SU-DHL-6 (cell line): ENCODE measurements at regions not wholly inside any gene's neighbourhood (a gene's known extent, or its start where the extent isn't known, plus 50 kb on each side); places are given as distances from the start of the nearest gene placed in this dataset.

Experiments used
- H2AFZ ChIP-seq: fragments of 200-600 bp; sonication (generic); 2 replicates; pipeline ENCODE4 v1.6.1; 2014; ENCODE audit warnings: low read depth, mild to moderate bottlenecking, moderate library complexity, mixed read lengths, antibody characterized with exemption, low read length; ENCODE audit not compliant: severe bottlenecking
- H3F3A ChIP-seq: fragments of 200-600 bp; shearing (Covaris generic); 2 replicates; pipeline ENCODE4 v1.6.0; 2016; ENCODE audit warnings: antibody characterized with exemption, mild to moderate bottlenecking; ENCODE audit not compliant: insufficient read depth
- H3K27ac ChIP-seq: fragments of 200-600 bp; sonication (generic); 2 replicates; pipeline ENCODE4 v1.5.1; 2016; ENCODE audit warnings: low read depth, mild to moderate bottlenecking, low read length, moderate library complexity, mixed read lengths
- H3K27me3 ChIP-seq: fragments of 200-600 bp; sonication (generic), shearing (Covaris generic); 2 replicates; pipeline ENCODE4 v1.6.0; 2014; ENCODE audit warnings: mild to moderate bottlenecking, low read length
- H3K36me3 ChIP-seq: fragments of 200-600 bp; sonication (generic); 2 replicates; pipeline ENCODE4 v1.6.1; 2014; ENCODE audit warnings: mild to moderate bottlenecking, low read length, mixed read lengths
- H3K4me2 ChIP-seq: fragments of 300-600, 200-600 bp; shearing (Covaris generic), sonication (generic); 2 replicates; pipeline ENCODE4 v1.6.0; 2014; ENCODE audit warnings: low read length, low read depth, mild to moderate bottlenecking; ENCODE audit not compliant: poor library complexity, severe bottlenecking
- H3K4me3 ChIP-seq: fragments of 200-600 bp; sonication (generic); 2 replicates; pipeline ENCODE4 v1.5.1; 2014; ENCODE audit warnings: antibody characterized with exemption, low read length, mild to moderate bottlenecking, mixed read lengths; ENCODE audit not compliant: insufficient read depth, poor library complexity, severe bottlenecking
- H3K79me2 ChIP-seq: fragments of 200-600 bp; sonication (generic); 2 replicates; pipeline ENCODE4 v1.6.1; 2014; ENCODE audit warnings: mild to moderate bottlenecking, low read length, moderate library complexity; ENCODE audit not compliant: insufficient read depth
- H3K9ac ChIP-seq: fragments of 200-600 bp; sonication (generic); 2 replicates; pipeline ENCODE4 v1.7.0; 2014; ENCODE audit warnings: mild to moderate bottlenecking, low read length
- H3K9me2 ChIP-seq: fragments of 200-600 bp; sonication (generic); replicated peaks from 2 replicates; pipeline ENCODE4 v1.6.1; 2014; ENCODE audit warnings: low read length; ENCODE audit not compliant: insufficient read depth
- H3K9me3 ChIP-seq: fragments of 200-600 bp; sonication (generic); 2 replicates; pipeline ENCODE4 v1.6.1; 2014; ENCODE audit warnings: low read length, mixed read lengths; ENCODE audit not compliant: insufficient read depth
- H4K20me1 ChIP-seq: fragments of 200-600 bp; sonication (generic); 2 replicates; pipeline ENCODE4 v1.6.1; 2014; ENCODE audit warnings: low read depth, mild to moderate bottlenecking, antibody characterized with exemption, low read length, moderate library complexity, mixed read lengths
- EZH2phosphoT487 ChIP-seq: fragments of 200-600 bp; sonication (generic), shearing (Covaris generic); conservative IDR thresholded peaks from 2 replicates; pipeline ENCODE4 v1.6.1; 2018; ENCODE audit warnings: mild to moderate bottlenecking, antibody characterized with exemption, low read length, moderate library complexity, mixed read lengths
- TF ChIP-seq, protein P1 (sequence below): fragments of 200-600 bp; sonication (generic); IDR thresholded peaks from one replicate; pipeline ENCODE4 v1.5.1; 2017; ENCODE audit warnings: antibody characterized with exemption, mild to moderate bottlenecking, low read length, moderate library complexity; ENCODE audit not compliant: insufficient read depth, poor library complexity, severe bottlenecking

DNA sequence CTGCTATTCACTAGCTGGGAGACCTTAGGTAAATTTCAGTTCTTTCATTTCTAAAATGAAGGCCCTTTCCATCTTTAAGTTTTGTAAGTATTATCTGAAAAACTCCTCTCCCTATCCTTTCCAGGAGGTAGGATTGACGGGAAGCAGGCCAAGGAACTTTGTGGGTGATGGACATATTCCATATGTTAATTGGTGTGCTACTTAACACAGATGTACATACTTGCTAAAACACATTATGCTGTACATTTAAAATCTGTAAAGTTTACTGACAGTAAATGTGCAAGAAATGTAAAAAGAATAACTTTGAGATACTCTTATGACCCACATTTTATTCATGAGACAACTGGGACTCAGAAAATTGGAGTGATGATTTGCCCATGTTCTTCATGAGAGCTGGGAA lies 329.8 kb upstream of the LRRC3B start:
- Histone ChIP-seq H3K4me2 (no peak overlapping the region), H3K9me2 (no peaks in the 10 kb centered on the region), H3K27ac (no peak overlapping the region), H3F3A (no peaks in the 10 kb centered on the region), H4K20me1 (no peaks in the 10 kb centered on the region), H3K36me3 (no peaks in the 10 kb centered on the region), H3K79me2 (no peaks in the 10 kb centered on the region), H3K27me3 (no peaks in the 10 kb centered on the region), H3K9ac (no peak overlapping the region), H3K9me3 (no peaks in the 10 kb centered on the region), H3K4me3 (no peak overlapping the region), H2AFZ (no peak overlapping the region)
- TF ChIP-seq, protein P1, sequence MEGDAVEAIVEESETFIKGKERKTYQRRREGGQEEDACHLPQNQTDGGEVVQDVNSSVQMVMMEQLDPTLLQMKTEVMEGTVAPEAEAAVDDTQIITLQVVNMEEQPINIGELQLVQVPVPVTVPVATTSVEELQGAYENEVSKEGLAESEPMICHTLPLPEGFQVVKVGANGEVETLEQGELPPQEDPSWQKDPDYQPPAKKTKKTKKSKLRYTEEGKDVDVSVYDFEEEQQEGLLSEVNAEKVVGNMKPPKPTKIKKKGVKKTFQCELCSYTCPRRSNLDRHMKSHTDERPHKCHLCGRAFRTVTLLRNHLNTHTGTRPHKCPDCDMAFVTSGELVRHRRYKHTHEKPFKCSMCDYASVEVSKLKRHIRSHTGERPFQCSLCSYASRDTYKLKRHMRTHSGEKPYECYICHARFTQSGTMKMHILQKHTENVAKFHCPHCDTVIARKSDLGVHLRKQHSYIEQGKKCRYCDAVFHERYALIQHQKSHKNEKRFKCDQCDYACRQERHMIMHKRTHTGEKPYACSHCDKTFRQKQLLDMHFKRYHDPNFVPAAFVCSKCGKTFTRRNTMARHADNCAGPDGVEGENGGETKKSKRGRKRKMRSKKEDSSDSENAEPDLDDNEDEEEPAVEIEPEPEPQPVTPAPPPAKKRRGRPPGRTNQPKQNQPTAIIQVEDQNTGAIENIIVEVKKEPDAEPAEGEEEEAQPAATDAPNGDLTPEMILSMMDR: no peak
- TF ChIP-seq EZH2phosphoT487: no peak

DNA sequence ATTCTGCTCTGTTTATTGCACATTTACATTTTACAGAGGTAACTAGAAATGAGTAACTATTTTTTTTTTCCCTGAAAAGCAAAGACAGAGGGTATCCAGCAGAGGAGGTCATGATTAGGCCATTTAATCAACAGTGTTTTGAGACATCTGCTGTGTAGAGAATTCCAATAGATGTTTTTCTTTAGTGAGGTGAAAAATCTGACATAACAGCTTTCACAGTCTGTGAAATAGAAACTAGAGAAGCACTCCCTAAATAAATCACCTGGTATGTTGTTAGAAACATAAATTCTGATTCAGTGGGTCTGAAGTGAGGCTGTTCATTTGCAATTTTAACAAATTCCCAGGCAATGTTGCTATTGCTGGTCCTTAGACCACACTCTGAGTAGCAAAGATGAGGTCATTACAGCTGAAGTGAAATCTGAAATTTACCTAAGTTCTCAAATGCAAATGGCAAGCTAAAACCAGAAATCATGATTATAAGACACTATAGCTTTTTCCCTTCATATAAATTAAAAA lies 329.2 kb upstream of the LRRC3B start:
- Histone ChIP-seq H3K4me3 (no peak overlapping the region), H3K79me2 (no peaks in the 10 kb centered on the region), H3K9ac (no peak overlapping the region), H4K20me1 (no peaks in the 10 kb centered on the region), H2AFZ (no peak overlapping the region), H3K36me3 (no peaks in the 10 kb centered on the region), H3K27ac (no peak overlapping the region), H3F3A (no peaks in the 10 kb centered on the region), H3K9me2 (no peaks in the 10 kb centered on the region), H3K27me3 (no peaks in the 10 kb centered on the region), H3K9me3 (no peaks in the 10 kb centered on the region), H3K4me2 (no peak overlapping the region)
- no peak for TF ChIP-seq EZH2phosphoT487
- TF ChIP-seq, protein P1: no peak

DNA sequence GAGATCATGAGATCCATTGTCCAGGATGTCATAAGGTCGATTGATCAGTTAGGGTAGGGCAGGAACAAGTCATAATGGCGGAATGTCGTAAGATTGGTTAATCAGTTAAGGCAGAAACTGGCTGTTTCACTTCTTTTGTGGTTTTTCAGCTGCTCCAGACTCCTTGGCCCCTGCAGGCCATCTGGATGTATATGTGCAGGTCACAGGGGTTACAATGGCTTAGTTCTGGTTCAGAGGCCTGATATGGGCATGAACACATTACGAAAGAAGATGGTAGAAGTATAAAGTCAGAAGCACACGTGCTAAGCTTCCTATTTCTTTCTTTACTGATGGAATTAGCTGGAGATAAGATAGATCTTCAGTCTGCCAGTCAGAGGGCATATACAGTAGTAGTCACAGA lies 315.4 kb upstream of the LRRC3B start:
- H3K9me3 ChIP-seq: no peaks in the 10 kb centered on the region
- no peaks in the 10 kb centered on the region for H3K36me3 ChIP-seq
- no peak overlapping the region for H3K27ac ChIP-seq
- H3K9ac ChIP-seq: no peak overlapping the region
- H3K4me3 ChIP-seq: no peak overlapping the region
- no peaks in the 10 kb centered on the region for H4K20me1 ChIP-seq
- H3K4me2 ChIP-seq: no peak overlapping the region
- no peak overlapping the region for H2AFZ ChIP-seq
- H3F3A ChIP-seq: no peaks in the 10 kb centered on the region
- H3K27me3 ChIP-seq: no peaks in the 10 kb centered on the region
- no peaks in the 10 kb centered on the region for H3K79me2 ChIP-seq
- no peak for TF ChIP-seq EZH2phosphoT487
- TF ChIP-seq, protein P1: no peak
- no peaks in the 10 kb centered on the region for H3K9me2 ChIP-seq

DNA sequence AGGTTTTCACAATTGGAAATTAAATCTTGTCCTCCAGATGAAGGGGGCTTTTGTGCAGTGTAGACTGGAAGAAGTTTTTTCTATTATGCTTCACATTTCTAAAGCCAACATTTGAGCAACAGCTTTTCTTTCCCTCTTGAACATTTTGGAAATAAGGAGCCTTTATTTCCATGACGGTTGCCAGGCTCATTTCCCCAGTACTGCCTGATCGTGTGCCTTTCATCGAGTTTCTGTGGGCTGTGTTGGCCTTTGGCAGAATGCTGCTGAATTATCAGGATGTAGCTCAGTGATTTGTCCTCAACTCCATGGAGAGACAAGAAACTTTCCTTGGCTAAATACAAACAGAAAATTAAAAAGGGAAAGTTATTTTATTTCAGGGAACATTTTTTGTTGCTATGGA lies 314.8 kb upstream of the LRRC3B start:
- Histone ChIP-seq H3K27me3 (no peaks in the 10 kb centered on the region), H3K9ac (no peak overlapping the region), H3F3A (no peaks in the 10 kb centered on the region), H2AFZ (no peak overlapping the region), H4K20me1 (no peaks in the 10 kb centered on the region), H3K4me3 (no peak overlapping the region), H3K27ac (no peak overlapping the region), H3K9me3 (no peaks in the 10 kb centered on the region), H3K36me3 (no peaks in the 10 kb centered on the region), H3K79me2 (no peaks in the 10 kb centered on the region), H3K9me2 (no peaks in the 10 kb centered on the region), H3K4me2 (no peak overlapping the region)
- TF ChIP-seq EZH2phosphoT487: no peak
- TF ChIP-seq, protein P1: no peak
